GM12878 (cell line): ENCODE measurements at regions not wholly inside any gene's neighbourhood (a gene's known extent, or its start where the extent isn't known, plus 50 kb on each side); places are given as distances from the start of the nearest gene placed in this dataset.

Experiments used
- CEBPB ChIP-seq, 2 experiments: fragments of 150-350 bp in 1 of 2; IDR thresholded peaks; 2 replicates each; pipeline ENCODE4 v1.6.1; 2012 to 2014; ENCODE audit warnings: low read depth in 2 of 2, low read length in 2 of 2, borderline replicate concordance in 1 of 2, inconsistent platforms in 1 of 2
- CTCF ChIP-seq, 3 experiments: IDR thresholded peaks in 2 of 3; conservative IDR thresholded peaks in 1 of 3; 2 replicates each; pipeline ENCODE4 v1.5.1; 2011; ENCODE audit warnings: low read depth in 3 of 3, low read length in 3 of 3, mild to moderate bottlenecking in 3 of 3, control low read depth in 2 of 3, moderate library complexity in 2 of 3, inconsistent platforms in 1 of 3, mixed read lengths in 1 of 3; ENCODE audit not compliant: control insufficient read depth in 2 of 3, insufficient read depth in 1 of 3; ENCODE audit errors: extremely low read depth in 1 of 3
- EGR1 ChIP-seq, 2 experiments: IDR thresholded peaks; 1 replicate in 1 of 2; 2 replicates in 1 of 2; pipeline ENCODE4 v1.6.1; 2011 to 2012; ENCODE audit warnings: low read depth in 2 of 2, low read length in 2 of 2, borderline replicate concordance in 1 of 2, mild to moderate bottlenecking in 1 of 2, moderate library complexity in 1 of 2
- IRF3 ChIP-seq: fragments of 450-650 bp; IDR thresholded peaks from 2 replicates; pipeline ENCODE4 v1.6.1; 2014; ENCODE audit warnings: mild to moderate bottlenecking
- MTA2 ChIP-seq: fragments of 450-650 bp; IDR thresholded peaks from 2 replicates; pipeline ENCODE4 v1.6.1; 2016; ENCODE audit warnings: low read depth, mild to moderate bottlenecking, moderate library complexity
- NFYA ChIP-seq: IDR thresholded peaks from 2 replicates; pipeline ENCODE4 v1.6.1; 2011; ENCODE audit warnings: low read depth, mild to moderate bottlenecking, low read length, improper control_type of control experiment, borderline replicate concordance
- NFYB ChIP-seq: IDR thresholded peaks from 2 replicates; pipeline ENCODE4 v1.6.1; 2011; ENCODE audit warnings: low read depth, mild to moderate bottlenecking, low read length, improper control_type of control experiment, moderate library complexity; ENCODE audit not compliant: insufficient read depth
- POLR2A ChIP-seq: IDR thresholded peaks from 2 replicates; pipeline ENCODE4 v1.6.1; 2011; ENCODE audit warnings: low read depth, mild to moderate bottlenecking, low read length
- RAD21 ChIP-seq: IDR thresholded peaks from 2 replicates; pipeline ENCODE4 v1.6.1; 2011; ENCODE audit warnings: mild to moderate bottlenecking, low read depth, low read length, moderate library complexity; ENCODE audit not compliant: insufficient read depth
- SMC3 ChIP-seq: IDR thresholded peaks from 2 replicates; pipeline ENCODE4 v1.6.1; 2011; ENCODE audit warnings: low read length, improper control_type of control experiment, borderline replicate concordance
- TCF7 ChIP-seq: IDR thresholded peaks from 2 replicates; pipeline ENCODE4 v1.6.1; 2014; ENCODE audit warnings: antibody characterized with exemption, borderline replicate concordance

GRCh38 chr10:130337305-130337640 lies 201.1 kb downstream of the GLRX3 start:
- no peak for TF ChIP-seq RAD21
- no peak for TF ChIP-seq TCF7
- TF ChIP-seq CTCF (IDR thresholded peaks at IDR 0.05 in 2 of 3, conservative IDR thresholded peaks at IDR 0.05 in 1 of 3; ENCODE audit: control insufficient read depth in 2 of 3, extremely low read depth in 1 of 3, insufficient read depth in 1 of 3, low read depth in 3 of 3, low read length in 3 of 3), result no peak
- TF ChIP-seq IRF3, result no peak
- no peak for TF ChIP-seq MTA2
- no peak for TF ChIP-seq CEBPB (IDR thresholded peaks at IDR 0.05; ENCODE audit: borderline replicate concordance in 1 of 2, low read depth in 2 of 2, low read length in 2 of 2)
- TF ChIP-seq NFYB, result no peak
- TF ChIP-seq NFYA, result no peak
- no peak for TF ChIP-seq SMC3
- TF ChIP-seq EGR1 (IDR thresholded peaks at IDR 0.05; ENCODE audit: borderline replicate concordance in 1 of 2, low read depth in 2 of 2, low read length in 2 of 2), result no peak
- no peak for TF ChIP-seq POLR2A
